HG03045 (cell line): ENCODE measurements at regions not wholly inside any gene's neighbourhood (a gene's known extent, or its start where the extent isn't known, plus 50 kb on each side); places are given as distances from the start of the nearest gene placed in this dataset.

Source experiments
- ATAC-seq: cut with Tn5 transposase; IDR thresholded peaks from one replicate; pipeline ENCODE4 v1.9.1; 2021; ENCODE audit warnings: mild to moderate bottlenecking, moderate library complexity; ENCODE audit not compliant: unreplicated experiment

- ATAC-seq: no peak
Measured at GRCh38 chr2:188119112-188119838, 172.4 kb upstream of the GULP1 start.

DNA sequence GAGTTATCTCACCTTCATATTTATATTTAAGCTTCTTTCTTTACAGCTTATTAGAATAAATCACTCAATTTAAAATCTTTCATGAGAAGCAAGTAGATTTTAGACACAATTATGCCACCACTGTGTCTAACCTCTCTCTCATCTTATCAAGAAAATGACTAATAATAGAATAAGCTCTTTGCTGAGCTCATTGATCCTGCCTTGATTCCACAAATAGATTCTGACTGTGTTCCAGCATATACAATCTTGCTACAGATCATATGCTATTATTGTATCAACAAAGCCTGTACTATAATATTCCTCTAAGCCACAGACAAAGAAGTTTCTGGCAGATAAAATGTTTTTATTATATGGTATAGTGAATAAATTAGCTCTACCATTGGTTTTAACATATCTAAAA is 168.7 kb upstream of the GULP1 start:
- no peak for ATAC-seq

DNA sequence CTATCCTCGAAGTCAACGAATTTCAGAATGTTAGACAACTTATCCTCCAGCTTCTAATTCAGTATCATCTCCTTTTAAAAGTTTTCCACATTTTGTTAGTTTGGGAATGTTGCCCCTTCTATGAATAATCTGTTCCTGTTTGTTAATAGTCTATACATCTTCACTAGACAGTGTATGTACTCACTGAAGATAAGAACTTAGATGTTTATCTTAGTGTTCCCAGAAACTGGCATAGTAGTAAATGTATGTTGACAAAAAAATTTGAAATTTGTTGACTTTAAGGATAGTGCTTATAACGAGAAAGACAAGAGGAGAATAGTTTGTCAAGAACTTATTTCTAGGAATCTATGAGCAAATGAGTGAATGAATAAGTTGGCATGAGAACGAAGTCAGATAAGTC is 162.0 kb upstream of the GULP1 start:
- no peak for ATAC-seq

- no peak for ATAC-seq
Measured at GRCh38 chr2:188130317-188130716, 161.4 kb upstream of the GULP1 start.

GRCh38 chr2:188131281-188131680 is 160.4 kb upstream of the GULP1 start:
- no peak for ATAC-seq

DNA sequence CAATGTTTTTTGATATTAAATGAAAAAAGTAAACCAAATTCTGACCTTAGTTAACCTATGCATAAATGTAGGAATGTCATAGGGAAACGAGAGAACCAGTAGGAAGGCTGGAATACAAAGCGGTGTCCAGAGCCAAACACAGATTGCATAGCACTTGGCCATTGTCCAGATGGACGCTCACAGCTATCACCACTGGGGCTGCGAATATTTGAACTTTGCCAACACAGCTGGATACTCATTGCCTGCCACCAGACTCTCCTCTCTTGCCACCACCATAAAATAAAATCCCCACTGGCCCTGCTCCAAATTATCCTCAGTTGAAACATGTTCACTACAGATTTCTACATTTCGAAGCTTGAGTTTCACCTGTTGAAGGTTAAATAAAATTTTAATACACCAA is 159.3 kb upstream of the GULP1 start:
- ATAC-seq: no peak

- ATAC-seq: no peak
Measured at GRCh38 chr2:188134241-188134640, 157.4 kb upstream of the GULP1 start.

DNA sequence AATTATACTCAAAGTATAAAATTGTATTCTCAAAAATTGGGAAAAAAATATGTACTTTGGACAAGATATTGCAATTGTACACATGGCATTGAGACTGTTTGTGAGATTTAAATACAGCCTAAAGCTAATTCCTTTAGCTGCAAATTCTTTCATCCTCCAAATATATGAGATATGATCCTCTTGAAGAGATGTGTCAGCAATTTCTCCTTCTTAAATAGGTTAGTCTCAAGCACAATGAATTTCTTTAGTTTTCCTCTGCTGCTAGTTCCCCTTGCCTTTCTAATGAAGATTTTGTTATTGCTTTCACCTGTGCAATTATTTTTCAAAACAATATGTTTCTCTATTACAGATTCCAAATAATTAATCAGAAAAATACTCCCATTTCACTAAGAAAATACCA is 153.4 kb upstream of the GULP1 start:
- ATAC-seq: no peak

GRCh38 chr2:188142088-188142487 is 149.6 kb upstream of the GULP1 start:
- no peak for ATAC-seq

DNA sequence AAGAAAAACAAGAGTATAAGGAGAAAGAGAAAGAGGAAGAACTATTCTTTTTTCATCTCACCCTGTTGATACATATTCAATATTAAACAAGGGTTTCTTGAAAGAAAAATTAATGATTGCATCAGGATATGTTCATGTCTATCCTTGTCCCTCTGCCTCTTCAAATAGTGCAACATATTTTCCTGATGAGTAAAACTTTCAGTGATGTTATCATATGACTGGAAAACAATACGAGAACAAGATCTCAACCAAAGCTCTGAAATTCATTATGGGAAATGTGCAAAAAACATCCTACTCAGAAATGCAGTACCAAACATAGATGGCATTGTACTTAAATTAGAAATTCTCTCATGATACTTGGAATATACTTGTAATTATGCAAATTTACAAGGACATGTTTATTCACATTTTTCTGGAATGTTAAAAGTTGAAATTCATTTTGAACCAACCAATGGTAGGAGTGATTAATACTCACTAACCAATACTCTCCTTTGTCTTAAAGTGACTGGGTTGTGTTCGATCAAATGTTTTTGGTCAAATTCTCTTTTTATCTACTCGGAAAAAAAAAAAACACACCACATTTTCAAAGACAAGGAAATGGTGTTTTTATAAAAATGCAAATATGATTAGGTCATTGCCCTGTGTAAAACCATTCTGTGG is 148.9 kb upstream of the GULP1 start:
- no peak for ATAC-seq

GRCh38 chr2:188145885-188146284 is 145.8 kb upstream of the GULP1 start:
- no peak for ATAC-seq

GRCh38 chr2:188146888-188147287 is 144.8 kb upstream of the GULP1 start:
- no peak for ATAC-seq

- no peak for ATAC-seq
Measured at GRCh38 chr2:188151670-188152069, 140.0 kb upstream of the GULP1 start.

DNA sequence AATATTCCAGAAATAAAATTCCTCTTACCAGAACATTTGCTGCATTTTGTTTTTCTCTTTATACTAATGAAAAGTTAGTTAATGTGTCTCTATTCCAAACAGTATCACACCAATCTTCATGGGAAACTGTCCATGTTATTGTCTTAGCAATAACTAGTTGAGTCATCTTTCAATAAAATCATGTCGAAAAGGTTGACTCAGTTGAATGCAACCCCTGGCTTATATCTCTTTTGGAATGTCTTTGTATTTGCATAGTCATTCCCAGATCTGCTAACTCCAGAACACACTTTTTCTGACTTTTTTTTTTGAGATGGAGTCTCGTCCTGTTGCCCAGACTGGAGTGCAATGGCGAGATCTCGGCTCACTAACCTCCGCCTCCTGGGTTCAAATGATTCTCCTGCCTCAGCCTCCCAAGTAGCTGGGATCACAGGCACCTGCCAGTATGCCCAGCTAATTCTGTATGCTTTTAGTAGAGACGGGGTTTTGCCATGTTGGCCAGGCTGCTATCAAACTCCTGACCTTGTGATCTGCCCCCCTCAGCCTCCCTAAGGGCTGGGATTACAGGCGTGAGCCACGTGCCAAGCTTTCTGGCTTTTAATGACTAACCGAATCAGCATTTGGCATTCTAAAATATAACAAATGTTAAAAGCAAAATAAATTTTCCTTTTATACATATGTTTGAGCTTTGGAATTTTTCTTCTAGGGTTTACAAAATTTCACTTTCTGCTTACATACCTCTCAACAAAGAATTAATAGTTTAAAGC is 133.2 kb upstream of the GULP1 start:
- ATAC-seq: no peak

DNA sequence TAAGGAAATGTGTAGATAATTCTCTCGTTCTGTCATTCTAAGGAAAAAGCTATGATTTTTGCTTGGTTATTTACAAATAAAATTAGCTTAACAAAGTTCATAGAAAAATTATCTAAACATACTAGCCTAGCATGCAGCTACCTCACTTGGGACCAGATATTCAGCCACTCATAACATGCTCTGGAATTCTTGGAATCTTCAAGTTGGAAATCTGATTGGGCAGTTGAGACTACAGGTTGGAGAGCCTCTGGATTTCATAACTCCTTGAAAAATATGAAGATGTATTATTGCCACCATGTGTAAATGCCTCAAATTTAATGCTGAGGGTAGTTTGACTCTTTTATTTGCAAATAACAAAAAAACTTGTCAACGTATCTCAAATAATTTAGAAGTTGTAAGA is 132.2 kb upstream of the GULP1 start:
- no peak for ATAC-seq

- ATAC-seq: no peak
Measured at GRCh38 chr2:188170356-188170755, 121.3 kb upstream of the GULP1 start.

DNA sequence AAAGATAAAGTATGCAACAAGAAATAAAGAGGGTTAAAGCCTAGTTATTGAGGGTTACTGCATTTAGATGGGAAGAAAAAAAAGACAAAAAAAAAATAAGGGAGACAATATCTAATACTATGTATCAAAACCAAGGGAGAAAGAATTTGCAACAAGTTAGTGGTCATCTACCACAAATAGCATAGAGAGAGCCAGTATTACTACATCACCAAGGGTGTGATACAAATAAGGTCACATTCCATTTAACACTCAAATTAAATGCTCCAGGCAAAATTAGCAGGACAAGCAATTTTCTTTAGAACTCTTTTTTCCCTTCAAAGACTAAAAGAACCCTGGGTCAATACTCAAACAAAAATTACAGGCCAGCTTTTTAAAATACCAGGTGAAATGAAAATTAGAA is 115.1 kb upstream of the GULP1 start:
- ATAC-seq: no peak

- no peak for ATAC-seq
Measured at GRCh38 chr2:188181067-188181838, 110.4 kb upstream of the GULP1 start.

GRCh38 chr2:188181884-188182283 is 109.8 kb upstream of the GULP1 start:
- ATAC-seq: no peak

DNA sequence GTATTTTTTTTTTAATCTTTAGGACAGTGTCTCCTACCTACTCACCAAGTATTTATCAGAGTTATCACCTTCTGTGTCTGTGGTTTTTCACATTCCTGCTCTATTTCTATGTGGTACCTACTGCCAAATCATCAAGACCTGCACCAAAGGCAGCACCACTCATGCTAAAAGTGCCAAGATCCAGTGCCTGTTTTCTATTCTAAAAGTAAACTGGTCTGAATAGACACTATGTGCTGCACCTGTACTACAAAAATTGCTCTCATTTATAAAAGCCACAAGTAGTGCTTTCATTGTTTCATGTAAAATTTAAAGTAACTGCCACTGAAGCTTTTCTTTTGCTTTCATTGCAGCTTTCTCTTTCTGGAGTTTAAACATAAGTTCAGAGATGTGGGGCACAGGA is 103.9 kb upstream of the GULP1 start:
- ATAC-seq: no peak

DNA sequence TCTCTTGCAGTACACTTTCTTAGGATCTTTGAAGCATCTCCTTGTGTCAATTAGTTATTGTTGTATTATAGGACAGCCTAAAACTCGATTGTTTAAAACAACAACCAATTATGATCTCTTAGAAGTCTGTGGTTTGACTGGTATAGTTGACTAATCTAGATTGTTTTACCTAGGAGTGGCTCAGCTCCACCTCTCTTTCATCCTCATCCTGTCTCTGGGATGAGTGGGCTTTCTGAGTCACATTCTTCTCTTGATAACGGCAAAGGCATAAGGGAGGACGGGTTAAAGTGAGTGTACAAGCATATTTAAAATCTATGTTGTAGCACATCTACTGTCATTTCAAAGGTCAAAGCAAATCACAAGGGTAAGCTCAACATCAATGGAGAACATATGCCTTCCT is 102.3 kb upstream of the GULP1 start:
- ATAC-seq: no peak
